Naive thymus-derived CD8-positive, alpha-beta T cell (primary cell): ENCODE measurements at regions not wholly inside any gene's neighbourhood (a gene's known extent, or its start where the extent isn't known, plus 50 kb on each side); places are given as distances from the start of the nearest gene placed in this dataset.

Experiments
- ATAC-seq, 2 donors: fragments of 150-1000 bp; cut with Tn5 transposase in 1 of 2; sonication (Bioruptor Pico), chemical (Tn5 transposase) in 1 of 2; 1 replicate in 1 of 2; 2 replicates in 1 of 2; pipeline ENCODE4 v1.10.0; 2021; ENCODE audit warnings: mild to moderate bottlenecking in 2 of 2, moderate library complexity in 2 of 2
- POLR2A ChIA-PET: fragments of 350-600 bp; sonication (Branson Sonifier 250); formaldehyde crosslinking; loops from one replicate; lab custom pipeline; 2021; ENCODE audit warnings: antibody characterized with exemption; lab: Charles Lee
- DNase-seq, 10 donors: peaks; one replicate each; pipeline versions ENCODE4 v3.0.0 to v3.0.0-alpha.2; 2020 to 2022
- H3K27ac Mint-ChIP-seq, 10 donors: one replicate each; pipeline ENCODE4 v1.8.0; 2020 to 2022; ENCODE audit warnings: mild to moderate bottlenecking in 10 of 10, mixed read lengths in 10 of 10, moderate library complexity in 4 of 10, inconsistent platforms in 1 of 10
- H3K27me3 Mint-ChIP-seq, 5 donors: one replicate each; pipeline ENCODE4 v1.8.0; 2021 to 2022; ENCODE audit warnings: mixed read lengths in 5 of 5
- H3K36me3 Mint-ChIP-seq, 3 donors: one replicate each; pipeline ENCODE4 v1.8.0; 2020 to 2022; ENCODE audit warnings: mixed read lengths in 3 of 3, mild to moderate bottlenecking in 2 of 3, inconsistent platforms in 1 of 3
- H3K4me1 Mint-ChIP-seq, 4 donors: one replicate each; pipeline ENCODE4 v1.8.0; 2021 to 2022; ENCODE audit warnings: mixed read lengths in 4 of 4
- H3K4me3 Mint-ChIP-seq, 10 donors: one replicate each; pipeline ENCODE4 v1.8.0; 2020 to 2022; ENCODE audit warnings: mild to moderate bottlenecking in 10 of 10, mixed read lengths in 10 of 10, moderate library complexity in 6 of 10, inconsistent platforms in 1 of 10
- H3K9me3 Mint-ChIP-seq, 9 donors: one replicate each; pipeline ENCODE4 v1.8.0; 2020 to 2022; ENCODE audit warnings: mixed read lengths in 9 of 9, mild to moderate bottlenecking in 3 of 9, inconsistent platforms in 1 of 9, moderate library complexity in 1 of 9

DNA sequence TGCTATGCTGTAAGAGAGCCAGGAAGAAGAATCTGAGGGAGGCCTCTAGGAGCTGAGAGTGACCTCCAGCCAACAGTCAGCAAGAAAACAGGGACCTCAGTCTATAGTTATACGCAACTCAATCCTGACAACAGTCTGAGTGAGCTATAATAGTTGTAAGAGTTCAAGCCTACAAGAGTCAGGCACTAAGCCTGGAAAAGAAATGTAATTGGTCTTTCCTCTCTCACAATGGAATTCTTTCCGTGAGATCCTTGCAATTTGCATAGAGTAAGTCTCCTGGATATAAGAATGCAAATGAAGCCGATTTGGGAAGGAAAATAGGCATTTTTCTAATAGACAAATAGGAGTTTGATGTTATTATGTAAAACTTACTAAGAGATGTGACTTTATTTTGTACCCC is 1332.6 kb upstream of the CELF4 start:
- Mint-ChIP-seq H3K4me3 (no peak overlapping the region), H3K36me3 (no peaks in the 10 kb centered on the region), H3K4me1 (no peaks in the 10 kb centered on the region), H3K9me3 (peaks cover 0 to 15% (median 0%) of the 10 kb centered on the region in 9 donors), H3K27me3 (no peaks in the 10 kb centered on the region), H3K27ac (no peak overlapping the region)
- ATAC-seq (no peak), DNase-seq (no peak)
- POLR2A ChIA-PET: no interaction called here

DNA sequence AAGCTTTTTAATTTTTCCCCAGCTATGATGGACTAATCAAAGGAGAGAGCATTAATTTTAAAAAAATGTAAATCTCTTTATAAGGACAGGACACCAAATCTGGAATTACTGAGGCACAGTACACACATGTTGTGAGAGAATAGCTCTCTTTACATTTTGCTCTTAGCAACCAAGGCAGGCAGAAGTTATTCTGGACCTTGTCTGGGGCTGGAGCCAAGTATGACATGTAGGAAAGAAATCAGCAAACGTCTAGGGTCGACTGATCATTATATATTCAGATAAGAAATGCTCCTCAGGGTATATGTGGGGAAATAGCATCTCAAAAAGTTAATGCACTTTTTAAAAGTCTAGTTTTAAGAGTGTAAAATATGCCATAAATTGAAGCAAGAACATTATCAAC is 1330.0 kb upstream of the CELF4 start:
- Mint-ChIP-seq H3K27me3 (no peaks in the 10 kb centered on the region), H3K9me3 (peaks cover 0 to 15% (median 0%) of the 10 kb centered on the region in 9 donors), H3K4me3 (no peak overlapping the region), H3K36me3 (no peaks in the 10 kb centered on the region), H3K4me1 (no peaks in the 10 kb centered on the region), H3K27ac (no peak overlapping the region)
- ATAC-seq: no peak
- POLR2A ChIA-PET: no interaction called here
- no peak for DNase-seq

DNA sequence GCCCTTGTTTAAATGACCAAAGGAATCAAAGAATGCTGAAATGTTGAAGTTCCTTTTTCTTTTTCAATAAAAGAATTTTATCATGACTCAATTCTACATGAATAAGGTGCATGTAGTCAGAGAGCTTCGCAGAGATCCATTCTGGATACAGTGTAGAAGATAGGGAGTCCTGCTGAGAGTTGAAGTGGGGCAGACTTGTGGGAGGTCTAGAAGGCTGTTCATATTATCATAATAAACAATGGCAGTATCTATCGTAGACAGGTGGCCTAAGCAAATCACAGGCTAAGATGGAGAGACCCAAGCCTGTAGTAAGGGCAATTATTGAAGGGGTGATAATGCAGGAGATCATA is 1322.0 kb upstream of the CELF4 start:
- POLR2A ChIA-PET: no interaction called here
- Mint-ChIP-seq H3K4me1 (no peaks in the 10 kb centered on the region), H3K36me3 (no peaks in the 10 kb centered on the region), H3K27me3 (no peaks in the 10 kb centered on the region), H3K9me3 (peaks cover 0 to 2% (median 0%) of the 10 kb centered on the region in 9 donors), H3K27ac (no peak overlapping the region), H3K4me3 (no peak overlapping the region)
- no peak for ATAC-seq
- DNase-seq: no peak

DNA sequence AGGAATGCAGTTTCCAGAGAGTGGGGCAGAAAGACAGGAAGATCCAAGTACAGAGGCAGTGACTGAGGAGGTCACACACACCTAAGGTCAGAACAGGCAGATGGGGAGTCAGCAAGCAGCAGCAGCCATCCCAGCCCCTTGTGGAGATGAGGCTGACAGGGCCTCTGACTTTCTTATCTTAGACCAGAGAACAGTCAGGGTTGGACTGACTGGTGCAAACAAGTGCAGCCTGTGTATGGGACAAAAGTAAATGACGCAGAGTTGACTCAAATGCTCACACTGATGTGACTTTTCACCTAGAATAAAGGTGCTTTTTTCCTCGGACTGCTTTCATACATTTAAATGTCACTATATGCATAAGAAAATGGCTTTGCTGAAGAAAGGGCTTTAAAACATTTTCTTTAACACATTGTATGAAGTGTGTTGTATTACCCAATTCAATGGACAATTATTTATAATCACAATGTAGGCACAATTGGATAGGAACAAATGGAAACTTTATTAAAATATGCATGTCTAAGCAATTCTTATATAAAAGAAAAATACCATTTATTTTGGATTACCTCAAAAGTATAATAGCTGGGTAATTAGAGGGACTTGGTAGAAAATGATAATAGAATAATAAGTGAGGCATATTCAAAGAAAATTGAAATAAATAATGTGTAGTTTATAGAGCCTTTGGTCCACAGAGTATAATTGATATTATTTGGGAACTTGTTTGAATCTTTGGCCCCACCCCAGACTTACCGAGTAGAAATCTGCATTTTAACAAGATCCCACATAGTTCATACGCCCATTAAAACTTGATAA is 1321.5 kb upstream of the CELF4 start:
- DNase-seq (no peak), ATAC-seq (no peak)
- POLR2A ChIA-PET: no interaction called here
- Mint-ChIP-seq H3K27ac (no peak overlapping the region), H3K9me3 (peaks cover 0 to 2% (median 0%) of the 10 kb centered on the region in 9 donors), H3K36me3 (no peaks in the 10 kb centered on the region), H3K27me3 (no peaks in the 10 kb centered on the region), H3K4me3 (no peak overlapping the region), H3K4me1 (no peaks in the 10 kb centered on the region)

DNA sequence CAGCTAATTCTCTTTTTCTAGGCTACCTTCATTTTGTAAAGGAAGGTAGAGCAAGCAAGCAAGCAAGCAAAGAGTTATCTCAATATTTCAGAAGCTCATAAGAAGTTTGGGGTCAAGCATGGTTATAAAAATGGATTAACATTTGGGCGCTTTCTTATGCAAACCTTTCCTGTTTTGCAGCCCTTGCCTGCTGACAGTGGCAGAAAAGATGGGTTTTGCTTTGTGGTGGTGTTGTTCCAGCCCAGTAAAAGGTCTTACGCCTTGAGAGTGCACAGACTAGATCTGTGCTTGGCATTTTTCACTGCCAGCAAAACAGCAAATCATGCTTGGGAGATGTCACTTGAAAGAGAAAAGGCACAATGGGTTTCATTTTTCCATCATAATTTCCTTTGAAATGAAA is 1320.6 kb upstream of the CELF4 start:
- no peak overlapping the region for H3K27ac Mint-ChIP-seq
- no peak overlapping the region for H3K4me3 Mint-ChIP-seq
- H3K9me3 Mint-ChIP-seq: peaks cover 0 to 2% (median 0%) of the 10 kb centered on the region in 9 donors
- no peaks in the 10 kb centered on the region for H3K36me3 Mint-ChIP-seq
- POLR2A ChIA-PET: no interaction called here
- DNase-seq (no peak), ATAC-seq (no peak)
- no peaks in the 10 kb centered on the region for H3K27me3 Mint-ChIP-seq
- no peaks in the 10 kb centered on the region for H3K4me1 Mint-ChIP-seq

DNA sequence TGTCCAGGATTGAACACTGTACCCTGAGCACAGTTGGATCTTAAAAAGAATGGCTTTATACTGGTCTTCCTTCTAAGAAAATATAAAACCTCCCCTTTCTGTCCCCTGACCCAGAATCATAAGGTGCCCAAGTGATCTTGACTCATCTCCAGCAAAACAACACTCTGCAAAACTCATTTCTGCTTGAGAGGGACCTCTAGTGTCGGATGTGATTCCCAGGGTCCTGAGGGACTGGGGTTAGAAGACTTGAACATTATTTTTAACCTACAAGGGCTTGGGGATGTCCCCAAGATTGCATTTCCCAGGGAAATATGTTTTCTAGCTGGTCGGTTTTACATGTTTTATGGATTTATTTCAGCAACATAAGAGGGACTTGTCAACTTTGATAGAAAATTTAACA is 1318.5 kb upstream of the CELF4 start:
- no peaks in the 10 kb centered on the region for H3K4me1 Mint-ChIP-seq
- no peak overlapping the region for H3K4me3 Mint-ChIP-seq
- peaks cover 0 to 6% (median 0%) of the 10 kb centered on the region in 9 donors for H3K9me3 Mint-ChIP-seq
- H3K27ac Mint-ChIP-seq: no peak overlapping the region
- H3K27me3 Mint-ChIP-seq: peaks cover 0 to 3% (median 0%) of the 10 kb centered on the region in 5 donors
- ATAC-seq: no peak
- H3K36me3 Mint-ChIP-seq: no peaks in the 10 kb centered on the region
- POLR2A ChIA-PET: no interaction called here
- DNase-seq: no peak

DNA sequence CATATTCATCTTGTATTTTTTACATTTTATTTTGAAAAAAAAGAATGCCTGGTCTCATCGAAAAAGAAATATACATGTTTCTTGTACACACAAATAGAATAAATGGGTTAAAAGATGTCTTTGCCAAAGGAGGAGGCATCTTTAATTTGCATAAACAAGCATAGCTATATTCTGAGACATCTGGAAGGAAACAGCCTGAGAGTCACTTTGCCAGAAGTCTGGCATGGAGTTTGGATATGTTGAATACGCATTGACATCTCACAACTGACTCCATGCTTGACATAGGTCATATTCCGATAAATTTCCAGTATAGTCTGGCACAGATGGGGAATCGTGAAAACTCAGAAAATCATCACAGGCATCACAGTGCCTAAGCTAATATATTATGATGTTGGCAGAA is 1317.5 kb upstream of the CELF4 start:
- H3K9me3 Mint-ChIP-seq: peaks cover 0 to 6% (median 0%) of the 10 kb centered on the region in 9 donors
- no peaks in the 10 kb centered on the region for H3K36me3 Mint-ChIP-seq

DNA sequence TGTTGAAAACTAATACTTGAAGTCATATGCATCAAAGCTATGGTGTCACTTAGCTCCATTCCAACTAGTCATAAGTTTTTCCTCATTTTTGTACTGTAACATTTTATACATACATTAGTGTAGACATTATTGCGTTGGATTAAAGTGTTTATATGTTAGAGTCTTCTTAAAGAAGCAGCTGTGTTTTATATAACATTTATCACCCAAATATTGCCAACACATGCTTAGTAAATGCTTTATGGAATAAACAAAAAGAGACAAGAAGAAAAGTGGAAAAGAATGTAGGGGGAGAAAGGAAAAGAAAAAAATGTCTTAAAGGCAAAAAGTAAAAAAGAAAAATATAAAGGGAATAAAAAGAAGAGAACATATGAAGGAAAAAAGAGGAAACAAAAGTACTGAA is 1314.3 kb upstream of the CELF4 start:
- H3K36me3 Mint-ChIP-seq: no peaks in the 10 kb centered on the region
- H3K27me3 Mint-ChIP-seq: peaks cover 0 to 3% (median 0%) of the 10 kb centered on the region in 5 donors
- DNase-seq (no peak), ATAC-seq (no peak)
- H3K4me3 Mint-ChIP-seq: no peak overlapping the region
- H3K27ac Mint-ChIP-seq: no peak overlapping the region
- H3K9me3 Mint-ChIP-seq: peaks cover 0 to 8% (median 0%) of the 10 kb centered on the region in 9 donors
- H3K4me1 Mint-ChIP-seq: no peaks in the 10 kb centered on the region
- POLR2A ChIA-PET: no interaction called here

More for the DNA sequence above, 1317.5 kb upstream of the CELF4 start:
- H3K4me3 Mint-ChIP-seq: no peak overlapping the region
- H3K27ac Mint-ChIP-seq: no peak overlapping the region
- POLR2A ChIA-PET: no interaction called here
- H3K4me1 Mint-ChIP-seq: no peaks in the 10 kb centered on the region
- DNase-seq (no peak), ATAC-seq (no peak)
- H3K27me3 Mint-ChIP-seq: peaks cover 0 to 3% (median 0%) of the 10 kb centered on the region in 5 donors

DNA sequence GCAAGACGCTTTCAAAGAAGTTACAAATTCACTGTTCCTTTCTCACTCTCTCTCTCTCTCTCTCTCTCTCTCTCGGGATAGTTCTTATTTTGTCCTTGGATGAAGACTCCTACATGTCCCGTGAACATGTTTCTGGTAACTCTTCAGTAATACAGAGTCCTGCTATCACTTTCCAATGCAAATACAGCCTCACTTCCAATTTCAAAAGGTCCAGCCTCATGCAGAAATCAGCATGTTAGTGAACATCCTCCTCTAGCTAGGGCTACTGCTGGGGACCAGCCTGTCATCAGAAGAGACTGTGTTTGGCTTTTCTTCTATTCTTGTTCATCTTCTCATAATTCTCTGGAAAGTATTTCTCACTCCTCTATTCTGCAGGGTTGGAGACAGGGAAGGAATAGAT is 1306.7 kb upstream of the CELF4 start:
- Mint-ChIP-seq H3K4me3 (no peak overlapping the region), H3K27me3 (peaks cover 0 to 1% (median 0%) of the 10 kb centered on the region in 5 donors), H3K36me3 (no peaks in the 10 kb centered on the region), H3K4me1 (no peaks in the 10 kb centered on the region), H3K27ac (no peak overlapping the region), H3K9me3 (peaks cover 0 to 7% (median 0%) of the 10 kb centered on the region in 9 donors)
- no peak for ATAC-seq
- POLR2A ChIA-PET: no interaction called here
- no peak for DNase-seq

DNA sequence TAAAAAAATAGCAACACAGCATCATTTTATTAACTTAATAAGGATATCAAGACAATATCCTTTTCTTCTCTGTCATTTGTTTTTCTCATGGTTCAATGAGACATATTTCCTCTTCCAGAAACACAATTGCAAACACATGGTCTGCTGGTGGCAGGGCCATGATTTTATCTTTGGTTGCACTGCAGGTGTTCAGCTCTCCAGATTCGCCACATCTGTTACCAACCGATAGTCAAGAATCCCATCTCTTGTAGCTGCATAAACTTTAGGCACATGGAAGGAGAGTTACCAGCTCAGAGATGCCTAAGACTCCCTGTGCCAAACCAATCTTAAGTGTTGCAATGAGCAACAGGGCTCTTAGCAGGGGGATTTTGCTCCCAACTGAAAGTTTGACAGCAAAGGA is 1303.2 kb upstream of the CELF4 start:
- Mint-ChIP-seq H3K4me3 (no peak overlapping the region), H3K9me3 (peaks cover 0 to 7% (median 0%) of the 10 kb centered on the region in 9 donors), H3K27me3 (peaks cover 0 to 1% (median 0%) of the 10 kb centered on the region in 5 donors), H3K27ac (no peak overlapping the region), H3K4me1 (no peaks in the 10 kb centered on the region), H3K36me3 (no peaks in the 10 kb centered on the region)
- ATAC-seq (no peak), DNase-seq (no peak)
- POLR2A ChIA-PET: no interaction called here

DNA sequence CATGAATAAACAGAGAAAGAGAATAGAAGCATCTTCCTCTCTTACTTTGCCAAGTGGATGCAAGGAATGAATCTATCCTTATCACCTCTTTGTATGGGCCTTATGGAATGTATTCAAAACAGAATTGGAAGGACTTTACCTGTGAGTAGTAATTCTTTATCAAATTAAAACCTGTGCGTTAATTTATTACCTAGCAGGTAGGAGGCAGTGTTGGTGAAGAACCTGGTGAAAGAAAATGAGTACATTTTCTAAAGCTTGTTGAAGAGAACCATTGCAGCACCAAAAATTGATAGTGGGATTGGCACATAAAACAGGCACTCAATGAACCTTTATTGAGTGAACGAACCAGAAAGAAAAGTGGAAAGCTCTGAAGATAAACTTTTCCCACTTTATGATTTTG is 1302.1 kb upstream of the CELF4 start:
- POLR2A ChIA-PET: no interaction called here
- no peaks in the 10 kb centered on the region for H3K4me1 Mint-ChIP-seq
- H3K27me3 Mint-ChIP-seq: peaks cover 0 to under 1% (median 0%) of the 10 kb centered on the region in 5 donors
- ATAC-seq (no peak), DNase-seq (no peak)
- no peak overlapping the region for H3K27ac Mint-ChIP-seq
- peaks cover 0 to 7% (median 0%) of the 10 kb centered on the region in 9 donors for H3K9me3 Mint-ChIP-seq
- H3K4me3 Mint-ChIP-seq: no peak overlapping the region
- H3K36me3 Mint-ChIP-seq: no peaks in the 10 kb centered on the region

DNA sequence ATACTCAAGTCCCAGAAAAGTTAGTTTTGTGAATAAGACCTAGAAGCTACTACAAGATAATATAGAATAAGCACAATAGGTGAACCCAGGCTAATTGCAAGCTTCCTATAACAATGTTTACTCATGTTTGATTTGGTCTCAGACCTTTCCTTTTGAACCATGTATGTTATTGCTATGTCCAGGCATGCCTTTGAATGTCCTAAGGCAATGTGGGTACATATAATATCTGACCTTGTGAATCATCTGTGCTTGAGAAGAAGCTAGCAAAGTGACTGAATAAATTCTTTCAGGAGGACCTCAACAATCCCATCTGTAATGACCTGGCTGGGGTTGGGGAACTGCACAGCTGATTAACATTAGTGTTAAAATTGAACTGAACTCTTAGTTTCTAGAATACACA is 1285.9 kb upstream of the CELF4 start:
- peaks cover 0 to 1% (median 0%) of the 10 kb centered on the region in 5 donors for H3K27me3 Mint-ChIP-seq

DNA sequence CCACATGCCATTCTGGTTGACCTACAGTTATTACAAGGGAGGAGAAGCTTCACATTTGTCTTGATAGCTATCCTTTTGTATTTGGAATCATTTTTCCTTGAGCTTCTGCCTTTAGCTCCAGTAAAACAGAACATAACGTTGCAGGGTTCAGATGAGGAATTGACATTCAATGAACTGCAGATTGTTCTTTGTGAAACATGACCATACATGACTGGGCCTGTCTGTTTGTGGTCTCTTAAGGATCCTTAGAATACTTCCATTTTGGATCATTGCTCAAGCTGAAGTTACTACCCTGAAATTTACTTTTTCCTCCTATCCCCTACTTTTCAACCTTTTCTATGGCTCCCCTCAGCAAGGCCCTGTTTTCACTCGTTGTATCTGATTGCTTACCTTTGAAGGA is 1281.7 kb upstream of the CELF4 start:
- DNase-seq (no peak), ATAC-seq (no peak)
- no peaks in the 10 kb centered on the region for H3K4me1 Mint-ChIP-seq
- H3K27me3 Mint-ChIP-seq: peaks cover 0 to 1% (median 0%) of the 10 kb centered on the region in 5 donors
- POLR2A ChIA-PET: no interaction called here
- no peak overlapping the region for H3K4me3 Mint-ChIP-seq
- H3K9me3 Mint-ChIP-seq: peaks cover 0 to 8% (median 0%) of the 10 kb centered on the region in 9 donors
- H3K27ac Mint-ChIP-seq: no peak overlapping the region
- H3K36me3 Mint-ChIP-seq: no peaks in the 10 kb centered on the region

More for the DNA sequence above, 1285.9 kb upstream of the CELF4 start:
- peaks cover 0 to 16% (median 2%) of the 10 kb centered on the region in 9 donors for H3K9me3 Mint-ChIP-seq
- DNase-seq: no peak
- H3K27ac Mint-ChIP-seq: no peak overlapping the region
- POLR2A ChIA-PET: no interaction called here
- H3K4me3 Mint-ChIP-seq: no peak overlapping the region
- no peaks in the 10 kb centered on the region for H3K36me3 Mint-ChIP-seq
- H3K4me1 Mint-ChIP-seq: no peaks in the 10 kb centered on the region
- ATAC-seq: no peak

DNA sequence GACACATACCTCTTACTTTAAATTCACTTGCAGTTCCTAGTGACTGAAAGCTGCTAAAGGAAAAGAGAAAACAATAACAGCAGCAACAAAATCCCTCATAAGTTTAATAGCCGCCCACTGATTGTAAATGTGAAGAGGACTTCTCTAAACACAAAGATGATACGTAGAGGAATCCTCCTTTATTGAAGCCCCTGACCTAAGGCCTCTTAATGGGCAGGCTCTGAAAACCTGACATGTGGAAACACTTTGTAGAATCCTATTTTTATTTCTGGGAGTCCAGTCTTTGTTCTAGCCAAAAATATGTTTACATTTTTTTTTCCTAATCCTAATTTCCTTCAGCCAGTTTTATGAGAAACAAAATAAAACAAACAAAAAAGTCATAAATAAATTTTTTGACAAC is 1277.7 kb upstream of the CELF4 start:
- DNase-seq (no peak), ATAC-seq (no peak)
- no peak overlapping the region for H3K4me3 Mint-ChIP-seq
- POLR2A ChIA-PET: no interaction called here
- H3K36me3 Mint-ChIP-seq: no peaks in the 10 kb centered on the region
- no peaks in the 10 kb centered on the region for H3K27me3 Mint-ChIP-seq
- H3K27ac Mint-ChIP-seq: no peak overlapping the region
- H3K9me3 Mint-ChIP-seq: peaks cover 0 to 3% (median 0%) of the 10 kb centered on the region in 9 donors
- H3K4me1 Mint-ChIP-seq: no peaks in the 10 kb centered on the region
